H9 (cell line): ENCODE measurements at regions not wholly inside any gene's neighbourhood (a gene's known extent, or its start where the extent isn't known, plus 50 kb on each side); places are given as distances from the start of the nearest gene placed in this dataset.

ENCODE experiments used
- DNase-seq: peaks from one replicate; pipeline ENCODE4 v3.0.0-alpha.2; 2017
- H2AFZ ChIP-seq: one replicate; pipeline ENCODE4 v1.6.1; 2013; ENCODE audit warnings: mild to moderate bottlenecking, low read length, control low read depth, moderate library complexity
- H2AK5ac ChIP-seq: 2 replicates; pipeline ENCODE4 v1.6.1; 2013; ENCODE audit warnings: low read length, control low read depth, mixed read lengths; ENCODE audit not compliant: insufficient read length
- H2BK120ac ChIP-seq: one replicate; pipeline ENCODE4 v1.6.1; 2013; ENCODE audit warnings: low read depth, mild to moderate bottlenecking, low read length, control low read depth, inconsistent platforms; ENCODE audit not compliant: poor library complexity, severe bottlenecking
- H2BK12ac ChIP-seq: 2 replicates; pipeline ENCODE4 v1.6.1; 2013; ENCODE audit warnings: low read length, control low read depth, mixed read lengths, low read depth; ENCODE audit not compliant: insufficient read length
- H2BK15ac ChIP-seq: 2 replicates; pipeline ENCODE4 v1.6.1; 2013; ENCODE audit warnings: low read depth, low read length, control low read depth
- H2BK20ac ChIP-seq: one replicate; pipeline ENCODE4 v1.6.1; 2013; ENCODE audit warnings: low read depth, mild to moderate bottlenecking, low read length, control low read depth, inconsistent platforms; ENCODE audit not compliant: poor library complexity, severe bottlenecking
- H2BK5ac ChIP-seq: 2 replicates; pipeline ENCODE4 v1.6.1; 2013; ENCODE audit warnings: low read length, control low read depth, mixed read lengths; ENCODE audit not compliant: insufficient read length
- H3K14ac ChIP-seq: 2 replicates; pipeline ENCODE4 v1.6.1; 2013; ENCODE audit warnings: low read length, control low read depth; ENCODE audit not compliant: insufficient read depth
- H3K18ac ChIP-seq: 2 replicates; pipeline ENCODE4 v1.6.1; 2013; ENCODE audit warnings: low read depth, mild to moderate bottlenecking, mixed read lengths, low read length, control low read depth; ENCODE audit not compliant: insufficient read length
- H3K23ac ChIP-seq: 2 replicates; pipeline ENCODE4 v1.6.1; 2013; ENCODE audit warnings: low read length, control low read depth, mixed read lengths, low read depth; ENCODE audit not compliant: insufficient read length
- H3K23me2 ChIP-seq: 2 replicates; pipeline ENCODE4 v1.6.1; 2013; ENCODE audit warnings: low read depth, mild to moderate bottlenecking, mixed read lengths, low read length, control low read depth; ENCODE audit not compliant: insufficient read length, poor library complexity, severe bottlenecking
- H3K27ac ChIP-seq: 2 replicates; pipeline ENCODE4 v1.5.1; 2013; ENCODE audit warnings: low read length, control low read depth, mixed read lengths, low read depth; ENCODE audit not compliant: insufficient read length
- H3K27me3 ChIP-seq: 2 replicates; pipeline ENCODE4 v1.6.1; 2013; ENCODE audit warnings: low read length, control low read depth, inconsistent platforms; ENCODE audit not compliant: insufficient read depth
- H3K4ac ChIP-seq: 2 replicates; pipeline ENCODE4 v1.6.1; 2013; ENCODE audit warnings: low read depth, mild to moderate bottlenecking, control low read depth, inconsistent platforms, low read length, moderate library complexity
- H3K4me1 ChIP-seq: 2 replicates; pipeline ENCODE4 v1.6.1; 2013; ENCODE audit warnings: low read length, control low read depth, inconsistent platforms; ENCODE audit not compliant: insufficient read depth
- H3K4me2 ChIP-seq: 2 replicates; pipeline ENCODE4 v1.6.1; 2013; ENCODE audit warnings: low read length, control low read depth, mixed read lengths; ENCODE audit not compliant: insufficient read length, insufficient read depth
- H3K56ac ChIP-seq: 2 replicates; pipeline ENCODE4 v1.6.1; 2013; ENCODE audit warnings: low read depth, mild to moderate bottlenecking, mixed read lengths, low read length, control low read depth; ENCODE audit not compliant: insufficient read length
- H3K79me1 ChIP-seq: 2 replicates; pipeline ENCODE4 v1.6.1; 2013; ENCODE audit warnings: low read depth, mild to moderate bottlenecking, moderate library complexity, low read length, control low read depth, inconsistent platforms; ENCODE audit not compliant: insufficient read depth, poor library complexity, severe bottlenecking
- H3K79me2 ChIP-seq: 2 replicates; pipeline ENCODE4 v1.6.1; 2013; ENCODE audit warnings: low read length, control low read depth, inconsistent platforms; ENCODE audit not compliant: insufficient read depth
- H3K9ac ChIP-seq: 2 replicates; pipeline ENCODE4 v1.6.1; 2013; ENCODE audit warnings: low read length, control low read depth, mixed read lengths; ENCODE audit not compliant: insufficient read length; ENCODE audit errors: extremely low read depth
- H3K9me3 ChIP-seq: one replicate; pipeline ENCODE4 v1.6.1; 2013; ENCODE audit warnings: low read depth, low read length, inconsistent platforms; ENCODE audit not compliant: control insufficient read depth
- H3T11ph ChIP-seq: one replicate; pipeline ENCODE4 v1.6.1; 2013; ENCODE audit warnings: mild to moderate bottlenecking, low read length, control low read depth, inconsistent platforms
- H4K20me1 ChIP-seq: one replicate; pipeline ENCODE4 v1.6.1; 2013; ENCODE audit not compliant: control insufficient read depth, insufficient read length, insufficient read depth
- H4K5ac ChIP-seq: 2 replicates; pipeline ENCODE4 v1.6.1; 2013; ENCODE audit warnings: low read depth, mild to moderate bottlenecking, mixed read lengths, low read length, control low read depth; ENCODE audit not compliant: insufficient read length
- H4K8ac ChIP-seq: replicated peaks from 2 replicates; pipeline ENCODE4 v1.6.1; 2013; ENCODE audit warnings: low read length, control low read depth, mixed read lengths, low read depth; ENCODE audit not compliant: insufficient read length
- H4K91ac ChIP-seq: 2 replicates; pipeline ENCODE4 v1.6.1; 2013; ENCODE audit warnings: low read depth, mild to moderate bottlenecking, moderate library complexity, mixed read lengths, low read length, control low read depth; ENCODE audit not compliant: insufficient read length
- H3K27ac Mint-ChIP-seq, 3 experiments: 2 replicates in 2 of 3; 3 replicates in 1 of 3; pipeline ENCODE4 v1.8.0; 2020 to 2021; ENCODE audit warnings: mixed read lengths in 3 of 3, mild to moderate bottlenecking in 1 of 3, moderate library complexity in 1 of 3
- H3K27me3 Mint-ChIP-seq: 2 replicates; pipeline ENCODE4 v1.8.0; 2021; ENCODE audit warnings: low read depth, mild to moderate bottlenecking, moderate library complexity, mixed read lengths
- H3K36me3 Mint-ChIP-seq, 3 experiments: 2 replicates in 2 of 3; 3 replicates in 1 of 3; pipeline ENCODE4 v1.8.0; 2020 to 2021; ENCODE audit warnings: low read depth in 3 of 3, mixed read lengths in 3 of 3; ENCODE audit not compliant: insufficient read depth in 1 of 3
- H3K4me1 Mint-ChIP-seq, 2 experiments: 2 replicates each; pipeline ENCODE4 v1.8.0; 2020; ENCODE audit warnings: mixed read lengths in 2 of 2
- H3K4me3 Mint-ChIP-seq, 2 experiments: 2 replicates in 1 of 2; 3 replicates in 1 of 2; pipeline ENCODE4 v1.8.0; 2020 to 2021; ENCODE audit warnings: mild to moderate bottlenecking in 2 of 2, mixed read lengths in 2 of 2, moderate library complexity in 1 of 2
- H3K9me3 Mint-ChIP-seq, 2 experiments: 2 replicates in 1 of 2; 3 replicates in 1 of 2; pipeline ENCODE4 v1.8.0; 2020; ENCODE audit warnings: mild to moderate bottlenecking in 2 of 2, mixed read lengths in 2 of 2, moderate library complexity in 1 of 2
- CTCF ChIP-seq: fragments of 200-600 bp; sonication (generic); conservative IDR thresholded peaks from 3 replicates; pipeline ENCODE4 v1.8.0; 2021; ENCODE audit warnings: antibody characterized with exemption, mild to moderate bottlenecking
- WGBS: extraction: QIAGEN DNeasy Blood & Tissue Kit; methylation state at CpG from one replicate; pipeline ENCODE4 v1.1.7; 2013; ENCODE audit warnings: missing lambda C conversion rate, low lambda C conversion rate, mixed read lengths; ENCODE audit not compliant: insufficient read length; ENCODE audit errors: extremely low coverage; 5-methylcytosine and 5-hydroxymethylcytosine counted together

GRCh38 chr4:128697323-128697722 lies 112.2 kb upstream of the JADE1 start:
- Histone ChIP-seq H3K4me1 (no peaks in the 10 kb centered on the region; the same call in 1 of the 2 replicates), H4K91ac (no peak overlapping the region), H4K20me1 (no peaks in the 10 kb centered on the region), H4K5ac (no peak overlapping the region), H3K27me3 (no peaks in the 10 kb centered on the region), H2BK12ac (no peak overlapping the region), H2AFZ (no peak overlapping the region), H3K9me3 (no peaks in the 10 kb centered on the region), H2BK15ac (no peak overlapping the region), H4K8ac (no peak overlapping the region), H3K4ac (no peak overlapping the region), H3K14ac (no peak overlapping the region), H3K79me1 (no peaks in the 10 kb centered on the region), H3K23me2 (no peaks in the 10 kb centered on the region), H3T11ph (no peak overlapping the region), H3K4me2 (no peak overlapping the region), H2AK5ac (no peak overlapping the region), H2BK5ac (no peak overlapping the region), H3K23ac (no peak overlapping the region), H3K9ac (no peak overlapping the region), H3K18ac (no peak overlapping the region), H2BK120ac (no peak overlapping the region), H3K56ac (no peak overlapping the region), H2BK20ac (no peak overlapping the region), H3K79me2 (no peaks in the 10 kb centered on the region), H3K27ac (no peak overlapping the region)
- H3K27me3 Mint-ChIP-seq = no peaks in the 10 kb centered on the region
- no CpG with 5 or more reads among the region's 5 CpGs for WGBS
- no peak for DNase-seq
- TF ChIP-seq CTCF = no peak
- H3K36me3 Mint-ChIP-seq = peaks cover 0 to 8% (median 8%) of the 10 kb centered on the region in 3 experiments; a peak in 3 of 7 replicates
- H3K9me3 Mint-ChIP-seq = peaks cover 2 to 7% of the 10 kb centered on the region in 2 experiments; a peak in 2 of 5 replicates
- H3K4me3 Mint-ChIP-seq = no peak overlapping the region
- H3K27ac Mint-ChIP-seq = no peak overlapping the region; a peak in 1 of 7 replicates
- H3K4me1 Mint-ChIP-seq = 0 out of 4 replicates have a peak, but pooled peaks cover 0 to 2% of the 10 kb centered on the region in 2 experiments
